Left renal cortex interstitium (tissue), 4 donors: ENCODE measurements at regions not wholly inside any gene's neighbourhood (a gene's known extent, or its start where the extent isn't known, plus 50 kb on each side); places are given as distances from the start of the nearest gene placed in this dataset.

Source experiments
- DNase-seq, 4 donors: peaks; one replicate each; pipeline ENCODE4 v3.0.0-alpha.2; 2013; ENCODE audit warnings: low read depth in 4 of 4, low spot score in 2 of 4, missing footprints in 1 of 4

- DNase-seq: peak in 1 of 4 donors; percentile 25
These were observed 145.8 kb upstream of the SPRY1 start for GRCh38 chr4:123250843-123251242.

- peak in 1 of 4 donors; percentile 34 for DNase-seq
These were observed 140.6 kb upstream of the SPRY1 start for GRCh38 chr4:123255971-123256370.

GRCh38 chr4:123256901-123257300, 139.7 kb upstream of the SPRY1 start:
- DNase-seq: no peak

GRCh38 chr4:123257591-123257990, 139.0 kb upstream of the SPRY1 start:
- DNase-seq: no peak

- peak in 3 of 4 donors; percentile 61 to 77 (median 68) for DNase-seq
These were observed 136.6 kb upstream of the SPRY1 start for GRCh38 chr4:123259676-123260646.

- DNase-seq: peak in 1 of 4 donors; percentile 44
These were observed 135.9 kb upstream of the SPRY1 start for GRCh38 chr4:123260653-123261052.

GRCh38 chr4:123262080-123262479, 134.5 kb upstream of the SPRY1 start:
- no peak for DNase-seq

- no peak for DNase-seq
These were observed 131.2 kb upstream of the SPRY1 start for GRCh38 chr4:123265443-123265842.

- DNase-seq: no peak
These were observed 130.4 kb upstream of the SPRY1 start for GRCh38 chr4:123266221-123266620.

- DNase-seq: no peak
These were observed 117.8 kb upstream of the SPRY1 start for GRCh38 chr4:123278755-123279154.

GRCh38 chr4:123283371-123283895, 113.2 kb upstream of the SPRY1 start:
- no peak for DNase-seq

- DNase-seq: no peak
These were observed 112.4 kb upstream of the SPRY1 start for GRCh38 chr4:123284168-123284567.

GRCh38 chr4:123286903-123287466, 109.6 kb upstream of the SPRY1 start:
- DNase-seq: no peak

GRCh38 chr4:123288309-123289025, 108.1 kb upstream of the SPRY1 start:
- DNase-seq: no peak

- no peak for DNase-seq
These were observed 105.3 kb upstream of the SPRY1 start for GRCh38 chr4:123291329-123291728.

- no peak for DNase-seq
These were observed 98.8 kb upstream of the SPRY1 start for GRCh38 chr4:123297836-123298235.

GRCh38 chr4:123298261-123298660, 98.3 kb upstream of the SPRY1 start:
- DNase-seq: no peak

- no peak for DNase-seq
These were observed 97.8 kb upstream of the SPRY1 start for GRCh38 chr4:123298801-123299200.

- no peak for DNase-seq
These were observed 97.3 kb upstream of the SPRY1 start for GRCh38 chr4:123299212-123299691.

- no peak for DNase-seq
These were observed 96.2 kb upstream of the SPRY1 start for GRCh38 chr4:123300222-123301039.
